ENCODE measurements at regions not wholly inside any gene's neighbourhood (a gene's known extent, or its start where the extent isn't known, plus 50 kb on each side); places are given as distances from the start of the nearest gene placed in this dataset.
A peak's percentile ranks its signal among the peaks of the same experiment; 100 is the strongest.

DNA sequence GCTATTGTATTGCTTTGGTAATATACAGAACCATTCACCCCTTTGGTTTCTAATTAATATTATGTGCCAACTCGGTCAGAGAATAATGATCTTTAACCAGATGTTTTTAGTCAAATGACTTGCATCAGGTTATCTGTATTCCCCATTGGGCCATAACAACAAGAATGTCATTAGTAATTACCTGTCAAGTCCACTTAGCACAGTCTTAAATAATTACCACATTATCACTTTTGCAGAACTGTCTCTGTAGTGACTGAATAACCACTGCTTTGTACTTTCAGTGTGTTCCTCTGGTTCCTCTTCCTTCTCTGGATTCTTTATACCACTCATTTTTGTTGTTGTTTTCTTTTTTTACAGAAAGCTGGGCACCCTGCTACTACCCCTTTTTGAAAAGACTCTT lies 257.7 kb upstream of the SPOCK3 start:
- DNase-seq, result no peak

DNA sequence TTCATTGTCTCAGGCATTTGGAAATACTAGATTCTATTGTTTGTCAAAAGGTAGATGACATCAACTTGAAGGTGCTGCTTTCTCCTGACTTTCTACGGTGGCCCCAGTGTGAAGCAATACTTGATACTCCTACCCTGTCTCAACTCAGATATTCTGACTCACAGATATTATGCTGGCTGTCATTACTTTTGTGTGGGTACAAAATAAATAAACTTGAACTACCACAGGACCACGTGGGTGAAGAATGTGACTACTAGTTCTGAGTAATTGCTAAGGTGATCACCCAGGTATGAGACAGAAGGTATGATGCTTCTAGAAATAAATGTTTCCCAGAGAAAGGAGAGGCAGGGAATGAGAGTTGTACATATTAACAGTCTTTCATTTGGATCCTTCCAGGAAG lies 275.3 kb upstream of the SPOCK3 start:
- no peak for DNase-seq

DNA sequence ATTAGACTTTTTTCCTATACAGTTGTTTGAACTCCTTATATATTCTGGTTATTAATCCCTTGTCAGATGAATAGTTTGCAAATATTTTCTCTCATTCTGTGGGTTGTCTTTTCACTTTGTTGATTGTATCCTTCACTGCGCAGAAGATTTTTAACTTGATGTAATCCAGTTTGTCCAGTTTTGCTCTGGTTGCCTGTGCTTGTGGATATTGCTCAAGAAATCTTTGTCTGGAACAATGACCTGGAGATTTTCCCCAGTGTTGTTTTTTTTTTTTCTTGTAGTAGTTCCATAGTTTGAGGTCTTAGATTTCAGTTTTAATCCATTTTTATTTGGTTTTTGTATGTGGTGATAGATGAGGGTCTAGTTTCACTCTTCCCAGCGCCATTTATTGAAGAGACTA lies 289.8 kb upstream of the SPOCK3 start:
- DNase-seq, result no peak

DNA sequence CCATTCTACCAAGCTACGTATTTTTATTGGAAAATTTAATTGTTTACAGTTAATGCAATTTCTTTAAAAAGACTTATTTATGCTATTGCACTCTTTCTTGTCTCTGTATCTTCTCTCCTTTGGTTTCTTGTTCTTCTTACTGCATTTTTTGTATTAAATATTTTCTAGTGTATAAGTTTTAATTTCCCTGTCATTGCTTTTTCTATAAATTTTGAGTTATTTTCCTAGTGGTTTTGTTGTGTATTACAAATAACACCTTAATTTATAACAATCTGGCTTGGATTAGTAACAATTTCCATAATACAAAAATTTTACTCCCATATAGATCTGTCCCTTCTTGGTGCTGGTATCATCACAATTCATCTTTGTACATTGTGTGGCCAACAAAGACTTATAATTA lies 303.5 kb upstream of the SPOCK3 start:
- DNase-seq, result no peak

DNA sequence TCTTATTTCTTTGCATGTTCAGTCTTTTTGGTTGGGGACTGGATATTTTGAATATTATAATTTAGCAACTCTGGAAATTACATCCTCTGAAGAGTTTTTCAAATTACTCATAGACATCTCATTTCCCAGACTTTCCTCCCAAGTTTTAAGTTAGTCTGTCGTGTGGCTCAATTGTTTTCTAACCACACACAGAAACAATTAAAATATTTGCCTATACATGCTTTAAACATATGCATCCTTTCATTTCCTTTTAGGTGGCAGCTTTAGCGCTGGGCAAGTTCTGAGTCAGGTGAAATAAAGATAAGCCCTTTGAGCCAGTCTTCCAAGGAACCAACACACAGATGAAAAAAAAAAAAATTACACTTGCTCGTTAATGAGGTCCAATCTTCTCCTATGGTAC lies 307.0 kb upstream of the SPOCK3 start:
- no peak for DNase-seq

DNA sequence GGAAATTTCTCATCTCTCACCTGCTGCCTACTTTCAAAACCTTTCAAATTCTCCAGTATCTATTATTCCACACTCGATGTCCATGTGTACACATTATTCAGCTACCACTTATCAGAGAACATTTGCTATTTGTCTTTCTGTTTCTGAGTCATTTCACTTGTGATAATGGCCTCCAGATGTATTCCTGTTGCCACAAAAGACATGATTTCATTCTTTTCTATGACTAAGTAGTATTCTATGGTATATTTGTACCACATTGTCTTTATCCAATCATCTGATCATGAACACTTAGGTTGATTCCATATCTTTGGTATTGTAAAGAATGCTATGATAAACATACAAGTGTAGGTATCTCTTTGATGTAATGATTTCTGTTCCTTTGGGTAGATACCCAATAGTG lies 310.1 kb upstream of the SPOCK3 start:
- DNase-seq, result no peak

DNA sequence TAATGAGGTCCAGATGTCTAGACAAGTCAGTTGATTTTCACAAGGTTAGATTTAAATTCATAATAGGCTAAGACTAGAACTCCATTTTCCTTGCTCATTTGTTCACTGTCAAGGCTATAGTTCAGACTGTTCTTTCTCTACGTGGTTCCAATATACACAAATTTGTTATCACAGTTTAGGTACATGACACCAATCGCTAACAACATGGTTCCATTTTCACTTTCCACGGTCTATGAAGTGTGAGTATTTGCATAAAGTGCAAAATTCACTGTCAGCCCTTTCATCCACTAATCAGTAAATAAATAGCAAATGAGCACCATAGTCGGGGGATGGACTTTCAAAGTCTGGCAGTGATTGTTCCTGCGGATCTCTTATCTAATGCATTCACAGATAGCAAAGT lies 315.7 kb upstream of the SPOCK3 start:
- DNase-seq, result no peak

DNA sequence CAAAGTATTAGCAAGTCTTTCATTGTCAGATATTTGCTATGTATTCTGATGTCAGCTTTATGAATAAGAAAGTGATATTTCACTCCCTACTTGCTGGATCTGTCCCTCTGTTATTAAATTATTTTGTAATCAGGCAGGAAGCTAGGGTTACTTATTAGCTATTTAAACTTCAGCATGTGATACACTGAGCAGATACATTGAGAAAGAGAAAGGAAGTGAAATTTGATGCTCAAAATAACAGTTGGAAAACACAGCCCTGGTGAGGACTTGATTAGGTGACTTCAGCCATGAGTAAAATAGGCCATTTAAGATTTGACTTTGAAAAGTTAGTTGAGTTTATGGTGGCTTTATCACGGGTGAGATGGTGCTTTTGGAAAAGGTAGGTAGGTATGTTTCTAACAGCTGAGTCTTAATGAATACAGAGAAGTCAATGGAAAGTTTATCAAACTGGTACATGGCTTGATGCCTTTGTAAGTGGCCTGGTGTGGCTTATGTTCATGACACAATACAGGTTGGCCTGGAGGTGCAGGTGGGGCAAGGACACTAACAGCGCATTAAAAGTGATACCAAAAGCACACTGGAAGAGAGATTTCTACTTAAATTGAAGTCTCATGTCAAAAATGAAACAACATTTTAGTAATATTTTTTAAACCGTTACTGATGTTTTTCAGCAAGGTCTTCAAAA lies 321.2 kb upstream of the SPOCK3 start:
- DNase-seq, result no peak

DNA sequence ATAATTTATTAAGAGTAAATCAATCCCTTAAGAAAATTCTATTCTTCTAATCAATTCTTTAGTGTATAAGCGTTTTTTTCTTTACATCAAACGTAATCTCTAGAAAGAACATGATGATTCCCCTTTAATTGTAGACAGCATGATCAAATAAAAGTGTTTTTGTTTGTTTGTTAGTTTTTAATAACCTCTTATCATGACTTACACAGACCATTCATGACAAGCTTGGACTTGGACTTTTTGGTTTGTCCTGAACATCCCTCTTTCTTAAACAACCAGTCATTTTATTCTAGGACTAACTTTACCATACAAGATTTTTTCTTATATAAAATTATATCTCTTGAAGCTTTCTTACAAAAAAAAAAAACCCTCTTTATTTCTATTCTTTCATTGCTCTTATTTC lies 344.6 kb upstream of the SPOCK3 start:
- DNase-seq, result no peak

DNA sequence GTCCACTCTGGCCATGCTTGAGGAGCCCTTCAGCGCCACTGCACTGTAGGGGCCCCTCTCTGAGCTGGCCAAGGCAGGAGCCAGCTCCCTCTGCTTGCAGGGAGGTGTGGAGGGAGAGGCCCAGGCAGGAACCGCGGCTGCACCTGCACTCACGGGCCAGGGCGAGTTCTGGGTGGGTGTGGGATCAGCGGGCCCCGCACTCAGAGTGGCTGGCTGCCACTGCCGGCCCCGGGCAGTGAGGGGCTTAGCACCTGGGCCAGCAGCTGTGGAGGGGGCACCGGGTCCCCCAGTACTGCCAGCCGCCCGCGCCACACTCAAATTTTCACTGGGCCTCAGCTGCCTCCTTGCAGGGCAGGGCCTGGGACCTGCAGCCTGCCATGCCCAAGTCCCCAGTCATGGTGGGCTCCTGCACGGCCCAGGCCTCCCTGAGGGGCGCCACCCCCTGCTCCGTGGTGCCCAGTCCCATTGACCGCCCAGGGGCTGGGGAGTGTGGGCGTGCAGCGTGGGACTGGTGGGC lies 347.2 kb upstream of the SPOCK3 start:
- DNase-seq, result no peak

DNA sequence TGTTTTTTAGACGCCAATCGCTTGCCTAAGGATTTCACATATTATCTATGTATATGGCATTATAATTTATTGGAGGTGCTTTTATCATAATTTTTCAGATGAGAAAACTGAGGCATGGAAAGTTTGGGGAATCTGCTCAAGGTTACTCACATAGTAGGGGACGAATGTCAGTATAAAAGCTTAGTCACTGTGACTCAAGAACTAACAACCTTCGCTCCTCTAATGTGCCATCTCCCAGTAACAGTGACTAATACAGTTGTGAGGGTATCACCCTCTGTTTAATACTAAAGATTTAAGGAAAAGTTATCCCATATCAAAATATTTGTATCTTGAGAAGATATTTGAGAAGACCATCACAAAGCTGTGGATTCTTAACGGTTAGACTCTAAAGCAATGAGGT lies 353.1 kb upstream of the SPOCK3 start:
- DNase-seq, result no peak

DNA sequence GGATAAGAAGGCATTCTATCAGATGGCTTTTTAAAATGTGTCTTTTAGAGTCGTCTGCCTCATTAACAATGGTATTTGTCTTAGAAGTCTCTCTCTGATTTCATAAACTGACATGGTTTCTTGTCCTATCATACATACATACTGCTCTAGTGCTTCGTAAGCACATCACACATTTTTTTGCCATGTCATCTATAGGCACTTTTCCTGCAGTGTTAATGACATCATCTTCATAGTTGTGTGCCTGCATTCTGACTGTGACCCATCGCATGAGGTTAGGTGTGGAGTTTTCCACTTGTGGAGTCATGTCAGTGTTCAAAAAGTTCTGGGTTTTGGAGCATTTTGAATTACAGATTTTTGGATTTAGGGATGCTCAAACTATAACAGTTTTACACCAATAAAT lies 361.6 kb upstream of the SPOCK3 start:
- DNase-seq, result no peak

DNA sequence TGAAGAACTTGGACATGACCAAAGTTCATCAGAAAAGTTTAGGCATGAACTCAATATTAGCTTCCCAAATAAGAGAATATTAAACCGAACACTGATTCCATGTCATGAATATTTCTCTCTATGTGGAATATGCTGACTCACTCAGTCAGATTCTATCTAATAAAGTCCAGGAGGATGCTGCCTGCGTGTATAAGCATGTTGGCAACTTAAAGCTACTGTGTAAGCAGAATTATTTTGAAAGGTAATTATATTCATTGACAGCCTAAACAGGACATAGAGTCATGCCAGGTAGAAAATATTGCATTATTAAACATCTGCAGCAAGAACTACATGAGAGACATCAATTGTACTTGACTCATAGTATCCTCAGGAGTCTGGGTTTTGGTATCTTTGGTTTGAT lies 367.9 kb upstream of the SPOCK3 start:
- DNase-seq, result no peak

DNA sequence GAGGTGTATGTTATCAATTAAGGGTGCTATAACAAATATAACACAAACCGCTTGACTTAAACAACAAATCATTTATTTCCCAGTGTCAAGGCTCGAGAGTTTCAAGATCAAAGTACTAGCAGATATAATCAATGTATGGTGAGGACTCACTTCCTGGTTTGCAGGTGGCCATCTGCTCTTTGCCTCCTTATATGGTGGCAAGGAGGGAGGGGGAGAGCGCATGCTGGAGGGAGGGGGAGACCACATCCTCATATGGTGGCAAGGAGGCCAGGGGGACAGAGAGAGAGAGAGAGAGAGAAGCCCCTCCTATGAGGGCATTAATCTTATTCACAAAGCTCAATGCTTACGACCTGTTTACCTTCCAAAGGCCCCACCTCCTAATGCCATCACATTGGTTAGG lies 372.3 kb upstream of the SPOCK3 start:
- no peak for DNase-seq

DNA sequence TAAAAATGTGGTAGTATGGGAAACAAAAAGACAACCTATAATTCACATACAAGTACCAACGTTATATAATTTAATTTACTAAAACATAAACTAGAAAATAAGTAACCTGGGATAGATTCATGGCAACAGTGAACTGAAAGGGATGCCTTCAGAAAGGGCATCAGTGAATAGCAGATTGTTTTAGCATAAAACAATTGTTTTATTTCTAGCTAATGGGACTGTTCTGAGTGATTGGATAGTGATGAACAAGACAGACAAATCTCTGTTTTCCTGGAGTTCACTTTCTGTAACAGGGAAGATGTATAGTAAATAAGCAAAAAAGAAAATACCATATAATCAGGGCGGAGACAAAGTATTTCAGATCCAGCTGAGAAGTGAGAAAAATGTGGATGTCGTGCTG lies 379.1 kb upstream of the SPOCK3 start:
- DNase-seq, result no peak

DNA sequence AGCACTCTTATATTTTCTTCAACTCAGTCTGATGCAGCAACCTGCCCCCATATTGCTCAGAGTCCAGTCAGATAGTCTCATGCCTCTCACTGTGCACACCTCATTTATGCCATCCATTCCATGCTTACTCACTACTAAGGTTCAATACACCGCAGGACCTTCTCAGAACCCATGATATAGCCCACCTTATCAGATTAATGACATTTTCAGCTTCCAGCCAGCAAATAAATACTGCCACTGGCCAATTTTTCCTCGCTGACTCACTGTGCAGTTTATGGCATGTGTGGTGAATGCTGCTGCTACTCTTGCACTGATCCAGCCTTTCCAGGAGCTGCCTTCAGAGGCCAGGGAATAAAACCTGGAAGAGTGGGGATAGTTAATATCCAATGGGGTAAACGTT lies 380.6 kb upstream of the SPOCK3 start:
- no peak for DNase-seq

DNA sequence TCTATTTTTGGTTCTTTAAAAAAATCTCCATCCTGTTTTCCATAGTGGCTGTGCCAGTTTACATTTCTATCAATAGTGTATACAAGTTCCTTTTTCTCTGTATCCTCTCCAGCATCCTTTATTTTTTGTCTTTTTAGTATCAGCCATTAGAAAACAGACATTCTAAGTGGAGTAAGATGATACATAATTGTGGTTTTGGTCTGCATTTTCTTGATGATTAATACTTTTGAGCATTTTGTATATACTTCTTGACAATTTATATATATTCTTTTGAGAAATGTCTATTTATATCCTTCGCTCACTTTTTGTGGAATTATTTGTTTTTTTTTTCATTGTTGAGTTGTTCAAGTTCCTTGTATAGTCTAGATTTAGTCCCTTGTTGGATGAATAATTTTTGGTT lies 382.2 kb upstream of the SPOCK3 start:
- DNase-seq, result no peak

DNA sequence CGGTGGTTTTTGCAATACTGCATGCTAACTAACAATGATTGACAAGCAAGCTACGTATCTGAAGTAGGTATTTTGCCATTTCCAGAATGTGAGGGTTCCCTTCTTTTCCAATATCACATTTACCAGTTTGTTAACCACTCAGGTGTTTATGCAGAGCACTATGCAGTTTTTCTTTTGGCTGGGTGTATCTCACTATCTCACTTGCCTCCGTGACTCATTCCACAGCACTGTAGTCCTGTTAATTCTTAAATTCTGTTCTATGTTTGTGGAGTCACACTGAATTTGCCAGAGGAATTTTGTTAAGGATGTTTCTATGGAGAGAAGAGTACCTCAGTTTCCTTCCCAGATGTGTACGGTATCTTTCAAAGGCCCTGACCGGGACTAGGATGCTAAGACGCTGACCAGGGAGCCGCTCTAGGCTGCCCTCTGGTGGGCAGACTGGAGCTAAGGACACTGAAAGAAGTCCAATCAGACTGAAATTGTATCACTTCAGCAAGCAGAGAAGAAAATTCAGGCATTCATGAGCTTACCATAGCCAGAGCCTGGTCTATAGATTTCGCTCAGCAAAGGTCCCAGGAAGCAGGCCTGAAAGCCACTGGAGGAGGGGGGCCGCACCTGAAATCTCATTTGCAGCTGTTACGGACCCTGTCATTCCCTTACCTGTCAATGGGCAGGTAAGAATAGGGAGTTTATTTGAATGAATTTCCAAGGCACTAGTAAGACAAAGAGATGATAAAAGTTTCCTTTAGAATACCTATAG lies 388.4 kb upstream of the SPOCK3 start:
- DNase-seq, result peak; percentile 41 to 50

DNA sequence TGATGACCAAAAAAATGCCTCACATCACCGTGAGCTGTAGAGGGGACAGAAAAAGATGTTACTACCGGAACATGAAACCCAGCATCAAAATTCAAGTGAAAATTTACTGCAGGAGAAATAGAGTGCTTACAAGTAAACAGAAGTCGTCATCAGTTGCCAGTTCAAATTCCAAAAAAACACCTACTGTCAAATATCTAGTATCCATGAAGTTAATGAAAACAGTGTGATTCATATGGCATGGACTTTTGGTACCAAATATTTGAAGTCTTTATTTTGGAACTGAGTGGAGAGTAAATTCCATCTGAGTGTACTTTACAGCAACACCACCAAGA lies 388.9 kb upstream of the SPOCK3 start:
- no peak for DNase-seq

DNA sequence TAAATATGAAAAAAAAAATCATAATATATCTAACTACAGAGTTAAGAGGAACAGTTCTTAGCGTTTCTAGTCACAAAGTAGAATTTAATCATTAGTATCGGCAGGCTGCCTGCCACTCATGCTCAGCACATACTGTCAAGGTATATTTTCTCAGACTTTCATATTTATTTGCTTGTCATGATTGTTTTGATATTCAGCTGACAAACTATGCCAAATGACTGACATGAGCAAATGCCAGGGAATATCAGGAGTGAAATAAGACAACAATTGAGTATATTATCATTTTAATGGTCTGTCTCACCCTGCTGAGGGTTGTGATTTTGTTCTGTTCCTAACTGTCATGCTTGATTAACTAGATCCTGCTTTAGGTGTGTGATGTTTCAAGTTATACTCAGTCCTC lies 395.0 kb upstream of the SPOCK3 start:
- DNase-seq, result no peak

DNA sequence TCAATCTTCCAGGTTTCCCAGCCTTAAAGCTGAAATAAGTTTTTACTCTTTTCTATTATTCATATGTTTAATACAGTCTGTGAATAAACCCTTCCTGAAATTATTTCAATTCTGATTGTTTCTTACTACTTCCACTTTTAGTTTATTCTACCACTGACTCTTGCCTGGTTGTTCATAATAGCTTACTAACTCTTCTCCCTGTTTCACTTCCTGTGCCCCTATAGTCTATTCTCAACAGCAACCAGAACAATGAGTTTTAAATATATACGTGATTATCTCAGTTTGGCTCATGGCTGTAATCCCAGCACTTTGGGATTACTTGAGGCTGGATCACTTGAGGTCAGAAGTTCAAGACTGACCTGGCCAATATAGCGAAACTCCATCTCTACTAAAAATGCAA lies 408.0 kb upstream of the SPOCK3 start:
- no peak for DNase-seq

DNA sequence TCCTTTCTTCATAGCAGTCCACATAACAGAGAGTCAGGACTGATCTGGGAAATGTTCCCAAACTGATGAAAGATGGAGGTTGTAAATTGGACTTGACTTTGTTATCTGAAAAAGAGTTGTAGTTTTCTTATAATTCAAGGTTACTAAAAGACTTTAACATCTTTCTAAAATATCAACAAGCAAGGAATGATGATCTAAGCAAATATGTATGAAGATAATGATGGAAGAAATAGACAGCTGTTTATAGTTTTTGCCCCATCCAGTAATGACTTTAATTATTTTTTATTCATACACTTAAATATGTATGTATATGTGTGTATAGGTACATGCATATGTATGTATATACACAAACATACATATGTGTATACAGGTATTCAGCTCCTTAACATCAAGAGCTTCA lies 411.1 kb upstream of the SPOCK3 start:
- DNase-seq, result no peak

DNA sequence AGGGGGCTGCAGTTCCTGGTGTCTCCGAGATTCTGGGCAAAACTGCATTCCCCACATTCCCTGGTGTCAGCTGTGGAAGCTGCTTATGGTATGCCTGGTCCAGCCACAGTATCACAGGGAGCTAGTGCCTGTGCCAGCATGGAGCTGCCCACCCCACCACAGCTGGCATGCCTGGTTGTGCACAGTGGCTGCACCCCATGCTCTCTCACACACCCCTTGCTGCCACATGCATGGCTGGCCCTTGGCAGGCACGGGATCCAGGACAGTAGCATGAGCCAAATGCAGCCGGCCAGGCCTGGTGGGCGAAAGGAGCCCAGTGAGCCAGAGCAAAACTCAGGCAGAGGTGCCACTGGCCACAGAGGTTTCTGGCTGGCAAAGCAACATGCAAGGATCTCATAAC lies 418.0 kb upstream of the SPOCK3 start:
- DNase-seq, result no peak

DNA sequence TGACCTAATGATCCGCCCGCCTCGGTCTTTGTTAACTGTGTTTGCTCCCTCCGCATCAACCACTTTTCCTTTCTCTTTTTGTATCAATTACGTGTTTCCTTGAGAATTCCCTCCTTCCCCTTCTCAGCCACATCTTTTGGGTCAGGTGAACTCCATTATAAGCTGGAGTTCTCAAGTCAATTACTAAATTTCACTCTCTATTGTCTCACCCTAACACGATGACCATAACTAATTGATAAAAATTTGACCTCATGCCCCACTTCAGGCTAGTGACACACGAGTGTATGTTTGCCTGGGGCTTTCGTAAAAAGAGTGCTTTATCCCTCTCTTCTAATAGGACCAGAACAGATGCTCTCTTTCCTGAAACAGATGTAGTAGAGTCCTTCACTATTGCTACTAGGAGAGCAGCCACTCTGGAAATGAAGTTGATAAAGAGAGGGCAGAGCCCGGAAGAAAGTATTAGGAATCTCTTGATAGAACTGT lies 403.6 kb upstream of the ANXA10 start:
- DNase-seq, result no peak

DNA sequence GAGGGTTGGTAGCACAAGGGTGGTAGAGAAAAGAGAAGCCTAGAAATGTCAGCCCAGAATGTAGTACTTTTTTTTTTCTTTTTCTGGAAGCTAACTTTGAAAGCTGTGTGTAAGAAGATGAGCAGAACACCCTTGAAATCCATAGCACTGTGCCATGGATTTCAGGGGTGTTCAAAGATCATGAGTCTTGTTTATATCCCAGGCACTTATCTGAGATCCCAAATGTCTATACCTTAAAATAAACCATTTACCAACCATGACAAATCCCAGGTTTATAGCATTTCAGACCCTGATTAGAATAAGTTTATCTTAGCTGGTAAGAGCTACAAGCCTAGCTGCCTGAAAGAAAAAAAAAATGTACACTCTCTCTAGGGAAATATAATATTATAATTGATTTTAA lies 389.9 kb upstream of the ANXA10 start:
- DNase-seq, result no peak
